Natural killer cell (primary cell): ENCODE measurements at regions not wholly inside any gene's neighbourhood (a gene's known extent, or its start where the extent isn't known, plus 50 kb on each side); places are given as distances from the start of the nearest gene placed in this dataset.

Source experiments
- ATAC-seq, 3 donors: fragments of 150-1000 bp in 2 of 3; fragments of 200-7000 bp in 1 of 3; cut with Tn5 transposase; 1 replicate in 1 of 3; 2 replicates in 2 of 3; pipeline ENCODE4 v1.10.0; 2021; ENCODE audit warnings: mild to moderate bottlenecking in 2 of 3, moderate library complexity in 2 of 3
- DNase-seq, 2 donors: peaks; one replicate each; pipeline versions ENCODE4 v3.0.0 to v3.0.0-alpha.2; 2013 to 2021; ENCODE audit warnings: mixed read lengths in 1 of 2
- H3K27ac ChIP-seq: one replicate; pipeline ENCODE4 v1.5.1; 2013; ENCODE audit warnings: mild to moderate bottlenecking, low read length
- H3K27me3 ChIP-seq: one replicate; pipeline ENCODE4 v1.6.1; 2013; ENCODE audit warnings: low read length; ENCODE audit not compliant: control insufficient read depth, insufficient read depth
- H3K36me3 ChIP-seq: one replicate; pipeline ENCODE4 v1.6.1; 2013; ENCODE audit warnings: low read length; ENCODE audit not compliant: control insufficient read depth, insufficient read depth
- H3K4me1 ChIP-seq: one replicate; pipeline ENCODE4 v1.6.1; 2013; ENCODE audit warnings: low read length; ENCODE audit not compliant: control insufficient read depth, insufficient read depth
- H3K4me3 ChIP-seq: one replicate; pipeline ENCODE4 v1.5.1; 2013; ENCODE audit warnings: low read length
- H3K9me3 ChIP-seq: one replicate; pipeline ENCODE4 v1.6.1; 2013; ENCODE audit warnings: low read length; ENCODE audit not compliant: control insufficient read depth, insufficient read depth
- H3K27ac Mint-ChIP-seq, 2 donors: one replicate each; pipeline ENCODE4 v1.8.0; 2022; ENCODE audit warnings: mild to moderate bottlenecking in 2 of 2, mixed read lengths in 2 of 2, moderate library complexity in 1 of 2
- H3K27me3 Mint-ChIP-seq, 2 donors: one replicate each; pipeline ENCODE4 v1.8.0; 2022; ENCODE audit warnings: low read depth in 2 of 2, mixed read lengths in 2 of 2
- H3K36me3 Mint-ChIP-seq: one replicate; pipeline ENCODE4 v1.8.0; 2022; ENCODE audit warnings: mixed read lengths
- H3K4me1 Mint-ChIP-seq, 2 donors: one replicate each; pipeline ENCODE4 v1.8.0; 2022; ENCODE audit warnings: mixed read lengths in 2 of 2
- H3K4me3 Mint-ChIP-seq: one replicate; pipeline ENCODE4 v1.8.0; 2022; ENCODE audit warnings: mild to moderate bottlenecking, moderate library complexity, mixed read lengths
- H3K9me3 Mint-ChIP-seq, 2 donors: one replicate each; pipeline ENCODE4 v1.8.0; 2022; ENCODE audit warnings: mixed read lengths in 2 of 2
- WGBS: methylation state at CpG from one replicate; pipeline ENCODE4 v1.1.7; 2013; ENCODE audit warnings: missing lambda C conversion rate; ENCODE audit not compliant: insufficient coverage; 5-methylcytosine and 5-hydroxymethylcytosine counted together
- intact Hi-C: fragments of 100-400 bp; cut with micrococcal nuclease; formaldehyde crosslinking; loops from one replicate; pipeline ENCODE4 v1.14.2; 2022
- TF ChIP-seq, protein P1 (sequence below): fragments of 200-600 bp; IDR thresholded peaks from one replicate; pipeline ENCODE4 v1.8.0; 2022; ENCODE audit warnings: antibody characterized with exemption

DNA sequence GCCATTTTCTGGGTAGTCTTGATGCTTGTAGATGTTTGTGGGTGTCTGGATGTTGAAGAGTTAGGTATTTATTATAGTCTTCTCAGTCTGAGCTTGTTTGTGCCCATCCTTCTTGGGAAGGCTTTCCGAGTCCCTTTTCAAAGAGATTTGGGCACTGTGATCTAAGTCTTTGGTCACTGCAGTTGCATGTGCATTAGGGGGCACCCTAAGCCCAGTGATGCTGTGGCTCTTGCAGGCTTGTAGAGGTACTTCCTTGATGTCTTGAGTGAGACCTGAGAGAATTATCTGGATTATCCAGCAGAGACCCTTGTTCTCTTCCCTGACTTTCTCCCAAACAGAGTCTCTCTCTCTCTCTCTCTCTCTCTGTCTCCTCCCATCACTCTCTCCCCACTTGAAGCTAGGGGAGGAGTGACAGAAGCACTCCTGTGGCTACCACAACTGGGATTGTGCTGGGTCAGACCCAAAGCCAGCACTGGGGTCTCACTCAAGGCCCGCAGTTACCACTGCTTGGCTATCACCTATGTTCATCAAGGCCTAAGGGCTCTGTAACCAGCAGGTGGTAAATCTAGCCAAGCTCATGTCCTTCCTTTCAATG is 68.5 kb downstream of the TMCO5A start:
- intact Hi-C loops, result loop anchor here (1.0 to 2.0 kb wide), 2 partner anchors 352 to 387 kb away; no protein-coding TSS in a partner anchor
- DNase-seq (peak in 1 of 2 donors; percentile 28), ATAC-seq (peak in 1 of 3 donors; percentile 58)
- H3K27me3 ChIP-seq, result no peaks in the 10 kb centered on the region
- H3K9me3 ChIP-seq, result no peaks in the 10 kb centered on the region
- WGBS, result 83% methylated on average over 2 of the region's 2 CpGs
- H3K36me3 ChIP-seq, result no peaks in the 10 kb centered on the region
- no peaks in the 10 kb centered on the region for H3K4me1 ChIP-seq
- Mint-ChIP-seq H3K4me1 (no peaks in the 10 kb centered on the region), H3K4me3 (no peak overlapping the region), H3K9me3 (peaks cover 0 to 3% of the 10 kb centered on the region in 2 donors), H3K36me3 (no peaks in the 10 kb centered on the region), H3K27ac (no peak overlapping the region), H3K27me3 (peaks cover 10 to 19% of the 10 kb centered on the region in 2 donors)
- TF ChIP-seq, protein P1, sequence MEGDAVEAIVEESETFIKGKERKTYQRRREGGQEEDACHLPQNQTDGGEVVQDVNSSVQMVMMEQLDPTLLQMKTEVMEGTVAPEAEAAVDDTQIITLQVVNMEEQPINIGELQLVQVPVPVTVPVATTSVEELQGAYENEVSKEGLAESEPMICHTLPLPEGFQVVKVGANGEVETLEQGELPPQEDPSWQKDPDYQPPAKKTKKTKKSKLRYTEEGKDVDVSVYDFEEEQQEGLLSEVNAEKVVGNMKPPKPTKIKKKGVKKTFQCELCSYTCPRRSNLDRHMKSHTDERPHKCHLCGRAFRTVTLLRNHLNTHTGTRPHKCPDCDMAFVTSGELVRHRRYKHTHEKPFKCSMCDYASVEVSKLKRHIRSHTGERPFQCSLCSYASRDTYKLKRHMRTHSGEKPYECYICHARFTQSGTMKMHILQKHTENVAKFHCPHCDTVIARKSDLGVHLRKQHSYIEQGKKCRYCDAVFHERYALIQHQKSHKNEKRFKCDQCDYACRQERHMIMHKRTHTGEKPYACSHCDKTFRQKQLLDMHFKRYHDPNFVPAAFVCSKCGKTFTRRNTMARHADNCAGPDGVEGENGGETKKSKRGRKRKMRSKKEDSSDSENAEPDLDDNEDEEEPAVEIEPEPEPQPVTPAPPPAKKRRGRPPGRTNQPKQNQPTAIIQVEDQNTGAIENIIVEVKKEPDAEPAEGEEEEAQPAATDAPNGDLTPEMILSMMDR, result peak; percentile 30
- no peak overlapping the region for H3K27ac ChIP-seq
- H3K4me3 ChIP-seq, result no peak overlapping the region

GRCh38 chr15:38004218-38004861 is 69.9 kb downstream of the TMCO5A start:
- Histone ChIP-seq H3K9me3 (no peaks in the 10 kb centered on the region), H3K27me3 (no peaks in the 10 kb centered on the region), H3K4me3 (no peak overlapping the region), H3K4me1 (no peaks in the 10 kb centered on the region), H3K36me3 (no peaks in the 10 kb centered on the region), H3K27ac (no peak overlapping the region)
- Mint-ChIP-seq H3K4me1 (no peaks in the 10 kb centered on the region), H3K9me3 (peaks cover 0 to 3% of the 10 kb centered on the region in 2 donors), H3K27me3 (peaks cover 7 to 15% of the 10 kb centered on the region in 2 donors), H3K4me3 (no peak overlapping the region), H3K36me3 (no peaks in the 10 kb centered on the region), H3K27ac (no peak overlapping the region)
- ATAC-seq (no peak), DNase-seq (no peak)
- intact Hi-C loops, result no loop called here
- TF ChIP-seq, protein P1, result no peak
- WGBS, result 81% methylated on average over 2 of the region's 4 CpGs

- no peaks in the 10 kb centered on the region for H3K27me3 ChIP-seq
- intact Hi-C loops, result no loop called here
- no peaks in the 10 kb centered on the region for H3K9me3 ChIP-seq
- DNase-seq (no peak), ATAC-seq (no peak)
- H3K4me3 ChIP-seq, result no peak overlapping the region
- WGBS, result 86% methylated on average over 2 of the region's 2 CpGs
- H3K36me3 ChIP-seq, result no peaks in the 10 kb centered on the region
- Mint-ChIP-seq H3K27ac (no peak overlapping the region), H3K9me3 (peaks cover 0 to 3% of the 10 kb centered on the region in 2 donors), H3K4me3 (no peak overlapping the region), H3K4me1 (no peaks in the 10 kb centered on the region), H3K27me3 (peaks cover 7 to 13% of the 10 kb centered on the region in 2 donors), H3K36me3 (no peaks in the 10 kb centered on the region)
- H3K27ac ChIP-seq, result no peak overlapping the region
- H3K4me1 ChIP-seq, result no peaks in the 10 kb centered on the region
- TF ChIP-seq, protein P1, result no peak
Measured at GRCh38 chr15:38005953-38006808, 71.7 kb downstream of the TMCO5A start.
